GM21737 (cell line): ENCODE measurements at regions not wholly inside any gene's neighbourhood (a gene's known extent, or its start where the extent isn't known, plus 50 kb on each side); places are given as distances from the start of the nearest gene placed in this dataset.
"Not testable (repeated sequence)": the region's sequence is repeated elsewhere in the genome, so short reads cannot be mapped to it uniquely, and the experiment has no call there.

Experiments
- ATAC-seq: cut with Tn5 transposase; IDR thresholded peaks from one replicate; pipeline ENCODE4 v1.9.1; 2021; ENCODE audit warnings: mild to moderate bottlenecking, moderate library complexity; ENCODE audit not compliant: unreplicated experiment

DNA sequence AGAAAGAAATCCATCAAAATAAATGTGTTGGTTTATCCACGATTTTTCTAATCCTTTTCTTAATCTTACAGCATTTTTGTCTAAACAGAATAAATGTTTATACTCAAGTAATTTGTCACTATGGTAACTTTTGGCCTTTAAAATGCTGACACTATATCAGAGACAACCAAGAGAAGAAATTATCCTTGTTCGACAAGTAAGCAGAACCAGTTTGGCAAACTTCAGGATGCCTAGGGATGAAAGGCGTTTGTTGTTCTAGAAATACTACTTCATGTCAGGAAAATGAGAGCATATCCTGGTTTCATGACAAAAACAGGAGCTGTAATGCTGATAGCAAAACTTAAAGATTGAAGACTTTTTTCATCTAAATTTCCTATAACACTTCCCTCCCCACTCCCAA is 308.0 kb upstream of the ATP11B start:
- ATAC-seq, result no peak

DNA sequence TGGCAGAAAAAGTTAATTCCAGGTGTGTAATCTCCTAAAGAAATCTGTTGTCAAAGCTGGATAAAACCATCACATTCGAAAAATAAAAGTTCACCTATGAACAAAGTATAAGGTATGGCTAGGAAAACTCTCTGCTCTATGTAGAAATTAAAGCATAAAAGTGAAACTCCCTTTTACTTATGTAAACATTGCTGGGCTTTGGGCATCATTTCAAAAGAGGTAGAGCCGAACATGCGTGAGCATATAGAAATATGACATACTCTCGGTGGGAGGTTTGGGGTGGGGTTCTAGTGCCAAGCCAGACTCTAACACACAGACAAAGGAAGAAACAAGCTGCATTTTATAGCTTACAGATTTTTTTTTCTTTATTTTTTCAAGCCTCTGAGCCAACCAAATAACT is 306.8 kb upstream of the ATP11B start:
- ATAC-seq, result no peak

GRCh38 chr3:182487143-182487542 is 306.2 kb upstream of the ATP11B start:
- ATAC-seq, result no peak

GRCh38 chr3:182487611-182488010 is 305.7 kb upstream of the ATP11B start:
- no peak for ATAC-seq

- ATAC-seq, result no peak
These were observed 302.5 kb upstream of the ATP11B start for GRCh38 chr3:182490596-182491491.

GRCh38 chr3:182491577-182491976 is 301.7 kb upstream of the ATP11B start:
- ATAC-seq, result no peak

GRCh38 chr3:182492536-182492935 is 300.8 kb upstream of the ATP11B start:
- ATAC-seq, result no peak

GRCh38 chr3:182500289-182500688 is 293.0 kb upstream of the ATP11B start:
- no peak for ATAC-seq

DNA sequence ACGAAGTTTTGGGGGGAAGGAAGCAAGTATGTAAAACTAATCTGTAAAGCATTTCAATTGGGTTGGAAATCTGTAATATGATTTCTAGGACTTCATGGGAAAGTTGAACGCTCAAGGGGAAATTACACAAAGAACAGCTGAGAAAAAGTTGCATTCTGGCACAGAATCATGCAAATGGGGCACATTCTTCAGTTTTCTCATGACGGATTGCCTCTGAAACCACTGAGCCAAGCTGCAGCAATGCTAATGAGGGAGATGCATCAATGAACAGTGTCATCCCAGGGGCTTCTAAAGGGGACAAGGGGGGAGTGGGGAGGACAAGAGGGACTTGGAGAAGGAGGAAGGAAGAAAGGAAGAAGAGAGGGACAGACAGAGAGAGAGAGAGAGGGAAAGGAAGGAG is 291.4 kb upstream of the ATP11B start:
- no peak for ATAC-seq

- no peak for ATAC-seq
These were observed 289.9 kb upstream of the ATP11B start for GRCh38 chr3:182503401-182503800.

DNA sequence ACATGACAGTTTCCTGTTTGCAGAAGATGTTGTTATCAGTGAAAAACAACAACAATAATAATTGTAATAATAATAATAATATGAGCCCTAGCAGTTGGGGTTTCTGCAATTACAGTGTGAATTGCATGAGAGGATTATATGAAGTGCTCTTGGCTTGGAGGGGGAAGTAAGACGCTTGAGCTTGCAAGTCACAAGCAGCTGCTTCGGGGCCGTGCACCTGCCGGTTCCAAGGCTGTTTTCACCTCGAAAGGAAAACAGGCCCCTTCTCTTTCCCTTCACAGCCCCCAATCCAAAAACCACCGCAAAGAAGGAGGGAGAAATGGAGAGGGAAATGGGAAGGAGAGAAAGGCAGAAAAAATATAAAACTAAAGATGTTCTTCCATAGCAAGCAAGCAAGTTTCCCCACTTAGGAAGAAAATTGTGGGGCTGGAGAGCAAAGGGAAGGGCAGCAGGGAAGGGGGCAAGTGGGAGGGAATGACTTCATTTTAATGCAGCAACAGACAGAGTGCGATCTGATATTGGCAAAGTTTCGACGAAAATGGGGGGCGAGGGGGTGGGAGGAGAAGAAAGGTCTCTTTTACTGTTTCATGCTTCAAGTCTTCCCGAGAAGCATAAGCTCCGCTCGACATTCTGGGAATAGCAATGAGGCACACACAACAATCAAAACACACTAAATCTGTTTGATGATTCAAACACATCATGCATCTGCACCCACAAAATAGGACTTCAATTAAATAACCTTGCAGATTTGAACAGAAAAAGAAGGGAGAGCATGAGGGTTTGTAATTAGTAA is 284.2 kb upstream of the ATP11B start:
- no peak for ATAC-seq

DNA sequence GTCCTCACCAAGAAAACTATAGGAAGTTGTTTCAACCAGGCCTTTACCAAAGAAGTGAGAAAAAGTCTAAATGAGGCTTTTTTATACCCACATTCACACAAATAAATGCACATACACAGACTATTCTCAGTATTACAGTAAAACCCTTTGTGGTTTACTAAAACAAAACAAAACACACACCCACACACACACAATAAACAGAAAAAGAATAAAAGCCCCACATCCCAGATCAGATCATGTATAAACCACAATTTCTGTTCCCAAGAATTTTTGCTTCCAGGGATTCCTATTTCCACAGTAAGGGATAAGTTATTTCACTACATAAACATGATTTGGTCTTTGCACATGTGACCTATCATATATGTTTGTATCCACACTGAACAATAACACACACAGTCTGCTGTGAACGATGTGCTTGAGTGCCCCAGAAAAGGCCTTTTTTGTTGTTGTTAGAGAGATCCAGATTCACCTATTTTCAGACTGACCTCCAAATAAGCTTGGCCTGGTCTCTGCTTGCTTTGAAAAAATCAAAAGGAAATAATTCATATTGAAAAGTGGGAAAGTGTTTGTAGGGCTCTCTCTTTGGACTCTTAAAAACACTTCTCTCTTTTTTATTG is 283.4 kb upstream of the ATP11B start:
- ATAC-seq, result no peak

- no peak for ATAC-seq
These were observed 278.9 kb upstream of the ATP11B start for GRCh38 chr3:182514236-182514964.

GRCh38 chr3:182516597-182517336 is 276.5 kb upstream of the ATP11B start:
- no peak for ATAC-seq

DNA sequence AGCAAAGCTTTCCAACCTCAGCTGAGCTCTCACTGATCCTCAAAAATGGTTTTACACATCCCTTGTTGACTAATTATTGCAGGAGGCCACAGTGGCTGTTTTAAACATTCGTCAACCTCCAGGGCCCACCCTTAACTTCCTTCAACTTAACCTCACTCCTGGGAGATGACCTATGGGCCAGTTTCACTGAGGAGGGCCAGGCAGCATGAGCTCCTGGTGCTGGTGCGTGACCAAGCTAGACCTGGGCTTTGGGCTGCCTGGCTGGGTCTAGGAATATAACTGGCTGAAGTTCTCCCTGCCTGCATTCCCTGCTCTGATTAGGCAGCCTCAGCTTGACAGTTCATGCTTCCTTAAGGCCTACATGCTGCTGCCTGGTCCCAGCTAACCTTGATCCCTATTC is 273.7 kb upstream of the ATP11B start:
- ATAC-seq, result no peak

- ATAC-seq, result no peak
These were observed 272.0 kb upstream of the ATP11B start for GRCh38 chr3:182521339-182521738.

GRCh38 chr3:182523424-182523823 is 269.9 kb upstream of the ATP11B start:
- not testable (repeated sequence) for ATAC-seq

GRCh38 chr3:182523836-182524235 is 269.5 kb upstream of the ATP11B start:
- no peak for ATAC-seq

- no peak for ATAC-seq
These were observed 268.4 kb upstream of the ATP11B start for GRCh38 chr3:182524711-182525401.
